ENCODE measurements at regions not wholly inside any gene's neighbourhood (a gene's known extent, or its start where the extent isn't known, plus 50 kb on each side); places are given as distances from the start of the nearest gene placed in this dataset.

GRCh38 chr4:137293281-137293680, 239.0 kb downstream of the PCDH18 start:
- TF ChIP-seq CTCF (IDR thresholded peaks at IDR 0.05 in 4 of 5, conservative IDR thresholded peaks at IDR 0.05 in 1 of 5) (no peak), POLR2A (IDR thresholded peaks at IDR 0.05) (no peak)
